T47D (cell line): ENCODE measurements at regions not wholly inside any gene's neighbourhood (a gene's known extent, or its start where the extent isn't known, plus 50 kb on each side); places are given as distances from the start of the nearest gene placed in this dataset.
"Not testable (repeated sequence)": the region's sequence is repeated elsewhere in the genome, so short reads cannot be mapped to it uniquely, and the experiment has no call there.

Source experiments
- DNase-seq, 2 experiments: peaks; one replicate each; pipeline versions ENCODE4 v3.0.0 to v3.0.0-alpha.2; 2011 to 2012; ENCODE audit warnings: low read depth in 1 of 2, low spot score in 1 of 2
- JUND ChIP-seq: IDR thresholded peaks from 2 replicates; pipeline ENCODE4 v1.6.1; 2012; ENCODE audit warnings: low read depth
- in situ Hi-C: cut with HindIII; loops from 2 replicates; pipeline ENCODE4 v1.10.0; 2016; ENCODE audit warnings: low sequenced_read_pairs, low pct_unique_long_range_greater_than_20kb

GRCh38 chr5:63805151-63805550 lies 157.1 kb downstream of the HTR1A start:
- in situ Hi-C loops, result no loop called here
- TF ChIP-seq JUND, result no peak

GRCh38 chr5:63803165-63803564 lies 159.1 kb downstream of the HTR1A start:
- in situ Hi-C loops, result no loop called here
- TF ChIP-seq JUND, result no peak
- no peak for DNase-seq

More at GRCh38 chr5:63805151-63805550, 157.1 kb downstream of the HTR1A start:
- DNase-seq, result no peak

- DNase-seq, result no peak
- no peak for TF ChIP-seq JUND
- in situ Hi-C loops, result no loop called here
These were observed 167.3 kb downstream of the HTR1A start for GRCh38 chr5:63794979-63795378.

- DNase-seq, result no peak
- in situ Hi-C loops, result no loop called here
These were observed 167.9 kb downstream of the HTR1A start for GRCh38 chr5:63794296-63794695.

GRCh38 chr5:63774939-63775338 lies 187.3 kb downstream of the HTR1A start:
- in situ Hi-C loops, result no loop called here
- no peak for TF ChIP-seq JUND
- no peak for DNase-seq

More at GRCh38 chr5:63794296-63794695, 167.9 kb downstream of the HTR1A start:
- TF ChIP-seq JUND, result no peak

- DNase-seq, result no peak
- in situ Hi-C loops, result no loop called here
- TF ChIP-seq JUND, result no peak
These were observed 194.0 kb downstream of the HTR1A start for GRCh38 chr5:63768221-63768620.

- TF ChIP-seq JUND, result no peak
- in situ Hi-C loops, result no loop called here
These were observed 201.3 kb downstream of the HTR1A start for GRCh38 chr5:63760965-63761364.

GRCh38 chr5:63743096-63743798 lies 219.0 kb downstream of the HTR1A start:
- TF ChIP-seq JUND, result no peak
- DNase-seq, result no peak
- in situ Hi-C loops, result no loop called here

More at GRCh38 chr5:63760965-63761364, 201.3 kb downstream of the HTR1A start:
- peak in 1 of 2 experiments; percentile 62 for DNase-seq

- DNase-seq, in situ Hi-C loops: not testable (repeated sequence)
These were observed 229.4 kb downstream of the HTR1A start for GRCh38 chr5:63732880-63733279.

- TF ChIP-seq JUND, result no peak
- in situ Hi-C loops, result no loop called here
These were observed 234.7 kb downstream of the HTR1A start for GRCh38 chr5:63727583-63727982.

GRCh38 chr5:63726496-63726895 lies 235.7 kb downstream of the HTR1A start:
- in situ Hi-C loops, result no loop called here
- no peak for DNase-seq
- TF ChIP-seq JUND, result no peak

More at GRCh38 chr5:63727583-63727982, 234.7 kb downstream of the HTR1A start:
- no peak for DNase-seq

- in situ Hi-C loops, result no loop called here
- TF ChIP-seq JUND, result no peak
These were observed 243.1 kb downstream of the HTR1A start for GRCh38 chr5:63719147-63719546.

GRCh38 chr5:63700241-63700640 lies 262.0 kb downstream of the HTR1A start:
- no peak for TF ChIP-seq JUND

More at GRCh38 chr5:63719147-63719546, 243.1 kb downstream of the HTR1A start:
- DNase-seq, result no peak

GRCh38 chr5:63697811-63698210 lies 264.4 kb downstream of the HTR1A start:
- DNase-seq, result no peak
- TF ChIP-seq JUND, result no peak
- in situ Hi-C loops, result no loop called here

More at GRCh38 chr5:63700241-63700640, 262.0 kb downstream of the HTR1A start:
- DNase-seq, result no peak
- in situ Hi-C loops, result no loop called here
